SK-N-SH (cell line): ENCODE measurements at regions not wholly inside any gene's neighbourhood (a gene's known extent, or its start where the extent isn't known, plus 50 kb on each side); places are given as distances from the start of the nearest gene placed in this dataset.

Source experiments
- POLR2AphosphoS5 ChIP-seq: IDR thresholded peaks from 2 replicates; pipeline ENCODE4 v1.6.1; 2012; ENCODE audit warnings: low read depth, low read length
- RFX5 ChIP-seq: IDR thresholded peaks from 2 replicates; pipeline ENCODE4 v1.6.1; 2012; ENCODE audit warnings: mild to moderate bottlenecking, improper control_type of control experiment, low read length
- SIN3A ChIP-seq: IDR thresholded peaks from 2 replicates; pipeline ENCODE4 v1.6.1; 2012; ENCODE audit warnings: low read depth, mild to moderate bottlenecking, low read length, moderate library complexity, borderline replicate concordance
- TF ChIP-seq, protein P1 (sequence below): fragments of 200-600 bp; sonication (generic); IDR thresholded peaks from 2 replicates; pipeline ENCODE4 v1.6.1; 2017; ENCODE audit warnings: antibody characterized with exemption, mild to moderate bottlenecking, moderate library complexity

- TF ChIP-seq, protein P1, sequence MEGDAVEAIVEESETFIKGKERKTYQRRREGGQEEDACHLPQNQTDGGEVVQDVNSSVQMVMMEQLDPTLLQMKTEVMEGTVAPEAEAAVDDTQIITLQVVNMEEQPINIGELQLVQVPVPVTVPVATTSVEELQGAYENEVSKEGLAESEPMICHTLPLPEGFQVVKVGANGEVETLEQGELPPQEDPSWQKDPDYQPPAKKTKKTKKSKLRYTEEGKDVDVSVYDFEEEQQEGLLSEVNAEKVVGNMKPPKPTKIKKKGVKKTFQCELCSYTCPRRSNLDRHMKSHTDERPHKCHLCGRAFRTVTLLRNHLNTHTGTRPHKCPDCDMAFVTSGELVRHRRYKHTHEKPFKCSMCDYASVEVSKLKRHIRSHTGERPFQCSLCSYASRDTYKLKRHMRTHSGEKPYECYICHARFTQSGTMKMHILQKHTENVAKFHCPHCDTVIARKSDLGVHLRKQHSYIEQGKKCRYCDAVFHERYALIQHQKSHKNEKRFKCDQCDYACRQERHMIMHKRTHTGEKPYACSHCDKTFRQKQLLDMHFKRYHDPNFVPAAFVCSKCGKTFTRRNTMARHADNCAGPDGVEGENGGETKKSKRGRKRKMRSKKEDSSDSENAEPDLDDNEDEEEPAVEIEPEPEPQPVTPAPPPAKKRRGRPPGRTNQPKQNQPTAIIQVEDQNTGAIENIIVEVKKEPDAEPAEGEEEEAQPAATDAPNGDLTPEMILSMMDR: no peak
- TF ChIP-seq SIN3A (no peak), POLR2AphosphoS5 (no peak), RFX5 (no peak)
Measured at GRCh38 chr1:87478231-87478630, 149.6 kb downstream of the LMO4 start.
